ENCODE measurements at regions not wholly inside any gene's neighbourhood (a gene's known extent, or its start where the extent isn't known, plus 50 kb on each side); places are given as distances from the start of the nearest gene placed in this dataset.

DNA sequence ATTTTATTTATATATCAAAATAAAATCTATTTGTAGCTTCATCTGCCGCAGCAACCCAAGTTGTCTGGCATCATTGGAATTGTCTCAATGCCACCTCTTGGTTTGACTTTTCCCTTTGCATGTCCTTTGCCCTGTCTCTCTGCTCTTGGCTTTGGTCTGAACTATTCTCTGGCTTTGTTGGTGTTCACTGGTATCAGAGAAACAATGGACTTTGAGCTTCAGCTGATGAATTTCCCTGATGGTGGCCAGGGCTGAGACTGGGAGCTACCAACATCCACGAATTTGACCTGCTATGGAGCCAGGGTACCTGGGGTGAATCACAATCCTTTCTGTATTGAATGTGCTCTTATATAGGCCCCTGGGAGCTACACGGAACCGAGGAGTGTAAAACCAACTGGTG lies 311.7 kb upstream of the KIAA1217 start:
- TF ChIP-seq, protein P1, sequence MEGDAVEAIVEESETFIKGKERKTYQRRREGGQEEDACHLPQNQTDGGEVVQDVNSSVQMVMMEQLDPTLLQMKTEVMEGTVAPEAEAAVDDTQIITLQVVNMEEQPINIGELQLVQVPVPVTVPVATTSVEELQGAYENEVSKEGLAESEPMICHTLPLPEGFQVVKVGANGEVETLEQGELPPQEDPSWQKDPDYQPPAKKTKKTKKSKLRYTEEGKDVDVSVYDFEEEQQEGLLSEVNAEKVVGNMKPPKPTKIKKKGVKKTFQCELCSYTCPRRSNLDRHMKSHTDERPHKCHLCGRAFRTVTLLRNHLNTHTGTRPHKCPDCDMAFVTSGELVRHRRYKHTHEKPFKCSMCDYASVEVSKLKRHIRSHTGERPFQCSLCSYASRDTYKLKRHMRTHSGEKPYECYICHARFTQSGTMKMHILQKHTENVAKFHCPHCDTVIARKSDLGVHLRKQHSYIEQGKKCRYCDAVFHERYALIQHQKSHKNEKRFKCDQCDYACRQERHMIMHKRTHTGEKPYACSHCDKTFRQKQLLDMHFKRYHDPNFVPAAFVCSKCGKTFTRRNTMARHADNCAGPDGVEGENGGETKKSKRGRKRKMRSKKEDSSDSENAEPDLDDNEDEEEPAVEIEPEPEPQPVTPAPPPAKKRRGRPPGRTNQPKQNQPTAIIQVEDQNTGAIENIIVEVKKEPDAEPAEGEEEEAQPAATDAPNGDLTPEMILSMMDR (IDR thresholded peaks at IDR 0.05): no peak
- no peak for TF ChIP-seq POLR2A (IDR thresholded peaks at IDR 0.05)

All from body of pancreas (tissue), 4 donors.